GM21360 (cell line): ENCODE measurements at regions not wholly inside any gene's neighbourhood (a gene's known extent, or its start where the extent isn't known, plus 50 kb on each side); places are given as distances from the start of the nearest gene placed in this dataset.
"Not testable (repeated sequence)": the region's sequence is repeated elsewhere in the genome, so short reads cannot be mapped to it uniquely, and the experiment has no call there.

Experiments used
- ATAC-seq: cut with Tn5 transposase; IDR thresholded peaks from one replicate; pipeline ENCODE4 v1.9.1; 2021; ENCODE audit warnings: mild to moderate bottlenecking, moderate library complexity; ENCODE audit not compliant: unreplicated experiment

- ATAC-seq: not testable (repeated sequence)
Observed at GRCh38 chr2:16415861-16416260, 249.8 kb downstream of the CYRIA start.

- ATAC-seq: no peak
Observed at GRCh38 chr2:16413947-16414346, 251.7 kb downstream of the CYRIA start.

DNA sequence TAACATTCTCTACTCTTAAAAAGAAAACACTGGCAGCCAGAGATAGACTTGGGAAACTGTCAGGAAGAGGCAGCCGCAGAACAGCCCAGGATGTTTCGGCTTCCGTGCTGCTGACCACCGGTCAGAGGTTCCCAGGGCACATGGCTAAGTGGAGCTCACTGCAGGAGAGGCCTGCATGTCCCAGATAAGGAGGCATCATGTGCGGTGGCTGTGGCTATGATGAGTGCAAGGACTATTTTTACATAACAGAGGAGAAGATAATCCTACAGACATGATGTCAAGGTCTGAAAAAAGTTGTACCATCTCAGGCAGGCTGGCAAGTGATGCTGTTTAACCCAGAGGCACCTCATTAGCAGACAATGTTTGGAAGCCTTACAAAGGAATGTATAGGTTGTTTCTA lies 252.3 kb downstream of the CYRIA start:
- ATAC-seq: no peak

- ATAC-seq: no peak
Observed at GRCh38 chr2:16412321-16413030, 253.2 kb downstream of the CYRIA start.

DNA sequence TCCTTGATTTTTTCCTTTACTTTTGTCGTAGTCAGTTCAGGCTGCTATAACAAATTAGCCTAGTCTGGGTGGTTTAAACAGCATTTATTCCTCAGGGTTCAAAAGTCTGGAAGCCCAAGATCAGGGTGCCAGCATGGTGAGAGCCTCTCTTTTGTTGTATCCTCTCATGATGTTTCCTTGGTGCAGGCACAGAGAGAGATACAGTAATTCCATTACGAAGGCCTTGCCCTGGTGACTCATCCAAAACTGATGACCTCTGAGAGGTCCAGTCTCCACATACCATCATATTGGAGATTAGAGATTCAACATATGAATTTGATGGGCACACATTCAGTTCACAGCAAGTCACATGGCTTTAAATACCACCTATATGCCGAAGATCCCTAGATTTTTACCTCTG lies 253.8 kb downstream of the CYRIA start:
- no peak for ATAC-seq

DNA sequence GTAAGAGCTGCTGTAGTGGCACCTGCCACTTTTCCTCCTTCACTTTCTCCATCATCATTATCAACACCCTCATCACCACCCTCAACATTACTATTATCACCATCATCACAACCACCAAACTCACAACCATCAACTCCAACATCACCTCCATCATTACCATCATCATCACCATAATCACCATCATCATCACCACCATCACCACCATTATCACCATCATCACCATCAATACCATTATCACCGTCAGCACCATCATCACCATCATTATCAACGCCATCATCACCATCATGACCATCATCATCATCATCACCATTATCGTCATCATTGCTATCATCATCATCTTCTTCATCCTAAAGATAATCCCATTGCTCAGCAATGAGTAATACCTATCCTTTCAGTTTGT lies 255.8 kb downstream of the CYRIA start:
- ATAC-seq: no peak

DNA sequence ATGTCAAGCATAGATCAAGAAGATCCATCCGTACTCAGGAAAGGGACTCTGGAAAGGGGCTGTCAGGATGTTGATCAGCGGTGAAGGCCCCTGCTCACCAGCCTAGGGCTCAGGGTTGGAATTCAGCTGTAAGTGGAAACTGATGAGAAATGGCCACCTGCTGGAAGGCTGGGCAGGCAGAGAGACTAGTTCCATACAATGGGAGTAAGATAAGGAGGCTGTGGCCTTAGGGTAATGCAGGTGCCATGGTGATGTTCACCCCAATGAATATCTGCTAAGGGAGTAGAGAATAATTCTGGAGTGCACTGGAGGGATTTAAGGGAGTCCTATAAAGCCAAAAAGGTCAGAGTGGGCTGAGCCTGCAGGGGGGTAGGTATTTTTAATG lies 256.6 kb downstream of the CYRIA start:
- ATAC-seq: no peak

- no peak for ATAC-seq
Observed at GRCh38 chr2:16408331-16409005, 257.2 kb downstream of the CYRIA start.

DNA sequence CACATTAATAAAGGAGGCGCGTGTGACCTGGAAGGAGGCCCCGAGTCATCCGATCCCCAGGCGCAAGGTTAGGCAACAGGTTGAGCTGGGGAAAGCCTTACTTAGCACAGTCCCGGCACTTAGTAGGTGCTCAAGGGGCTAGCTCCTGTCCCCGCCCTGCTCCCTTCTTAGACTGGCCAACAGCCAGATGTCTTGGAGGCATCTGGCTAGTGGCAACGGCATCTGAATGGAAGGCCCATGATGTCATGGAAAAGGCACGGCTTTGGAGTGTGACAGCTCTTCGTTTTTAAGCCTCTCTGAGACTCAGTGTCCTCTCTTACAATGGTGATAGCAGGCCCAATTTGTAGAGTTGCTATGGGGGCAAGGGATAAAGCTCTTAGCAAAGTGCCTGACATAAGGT lies 258.3 kb downstream of the CYRIA start:
- ATAC-seq: no peak

- ATAC-seq: no peak
Observed at GRCh38 chr2:16406496-16407289, 258.9 kb downstream of the CYRIA start.

- no peak for ATAC-seq
Observed at GRCh38 chr2:16405551-16405950, 260.1 kb downstream of the CYRIA start.

GRCh38 chr2:16404551-16405300 lies 260.9 kb downstream of the CYRIA start:
- ATAC-seq: no peak

- ATAC-seq: no peak
Observed at GRCh38 chr2:16404146-16404545, 261.5 kb downstream of the CYRIA start.

- no peak for ATAC-seq
Observed at GRCh38 chr2:16402891-16403290, 262.7 kb downstream of the CYRIA start.

DNA sequence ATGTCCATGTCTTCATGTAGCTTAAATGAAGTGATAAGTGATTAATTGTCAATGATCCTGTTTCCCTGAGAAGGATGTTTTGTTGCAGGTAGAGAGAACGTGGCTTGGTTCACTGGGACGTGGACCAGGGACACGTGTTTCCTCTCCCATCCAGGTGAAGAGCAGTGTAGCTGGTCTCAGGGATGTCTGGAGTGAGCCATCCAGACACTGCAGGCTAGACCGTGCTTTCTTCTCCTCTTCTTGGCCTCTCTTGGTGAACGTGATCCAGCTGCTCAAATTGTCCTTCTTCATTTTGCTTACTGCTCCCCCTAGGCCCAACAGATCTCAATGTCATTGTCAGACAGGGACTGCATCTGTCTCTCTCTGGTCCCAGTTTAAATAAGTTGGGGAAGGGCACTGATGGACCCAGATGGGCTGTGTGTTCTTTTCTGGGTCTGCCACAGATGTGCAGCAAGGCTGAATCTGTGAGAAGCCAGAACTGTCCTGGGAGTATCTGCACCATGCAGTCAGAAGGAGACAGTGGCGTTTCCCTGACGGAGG lies 263.8 kb downstream of the CYRIA start:
- ATAC-seq: no peak

GRCh38 chr2:16400127-16400623 lies 265.5 kb downstream of the CYRIA start:
- ATAC-seq: no peak

- no peak for ATAC-seq
Observed at GRCh38 chr2:16398486-16399043, 267.1 kb downstream of the CYRIA start.

DNA sequence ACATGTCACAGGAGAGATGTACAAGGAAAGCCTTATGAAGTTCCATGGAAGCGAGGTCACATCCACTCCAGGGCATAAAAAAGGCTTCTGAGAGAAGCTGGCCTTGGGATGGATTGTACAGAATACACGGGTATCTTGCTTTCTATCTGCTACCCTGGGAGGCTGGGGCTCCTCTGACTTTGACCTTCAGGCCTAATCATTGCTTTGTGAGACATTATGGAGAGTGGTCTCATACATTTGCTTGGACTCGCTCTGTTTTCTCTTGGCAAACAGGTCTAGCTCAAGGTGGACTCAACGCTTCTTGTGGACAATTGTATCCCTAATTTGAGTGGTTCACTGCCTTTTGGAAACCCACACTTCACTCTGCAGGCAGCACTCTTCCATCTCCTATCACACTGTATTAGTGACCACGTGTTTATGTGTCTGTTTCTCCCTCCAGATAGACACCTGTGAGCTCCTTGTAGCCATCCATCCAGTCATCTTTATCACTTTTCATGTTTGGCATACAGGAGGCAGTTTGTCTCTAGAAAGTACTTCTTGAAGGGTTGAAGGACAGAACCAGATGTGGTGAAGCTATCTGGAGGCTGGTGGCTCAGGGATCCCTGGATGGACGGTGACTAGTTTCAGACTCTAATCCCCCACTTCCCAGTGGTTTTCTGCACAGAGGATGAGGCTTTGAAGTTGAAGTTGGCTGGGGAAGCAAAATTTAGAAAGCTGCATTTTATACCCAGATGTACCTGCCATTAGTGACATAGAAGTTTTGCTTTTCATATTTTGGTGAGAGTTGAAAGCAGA lies 267.8 kb downstream of the CYRIA start:
- ATAC-seq: no peak

GRCh38 chr2:16396986-16397385 lies 268.6 kb downstream of the CYRIA start:
- no peak for ATAC-seq

DNA sequence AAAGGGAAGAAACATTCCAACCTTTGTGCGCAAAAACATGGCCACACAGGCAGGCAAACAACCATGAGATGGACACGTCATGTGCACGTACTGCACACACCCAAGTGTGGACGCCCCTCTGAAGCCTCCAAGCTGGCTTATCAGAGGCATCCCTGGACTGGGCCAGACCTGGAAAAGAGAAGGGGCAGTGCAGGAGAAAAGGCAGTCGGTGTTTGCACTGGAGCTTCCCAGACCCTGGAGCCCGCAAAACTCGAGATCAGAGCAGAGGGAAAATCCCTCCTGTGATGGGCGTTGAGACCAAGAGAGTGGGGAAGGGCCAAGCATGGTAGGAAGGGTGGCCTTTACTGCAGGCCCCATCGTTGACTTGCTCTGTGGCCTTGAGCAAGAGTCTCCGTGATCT lies 269.5 kb downstream of the CYRIA start:
- no peak for ATAC-seq
